DND-41 (cell line): ENCODE measurements at regions not wholly inside any gene's neighbourhood (a gene's known extent, or its start where the extent isn't known, plus 50 kb on each side); places are given as distances from the start of the nearest gene placed in this dataset.

Experiments
- CTCF ChIP-seq: IDR thresholded peaks from 2 replicates; pipeline ENCODE4 v1.5.1; 2012; ENCODE audit warnings: borderline replicate concordance, low read length, moderate library complexity, mild to moderate bottlenecking; ENCODE audit not compliant: poor library complexity, severe bottlenecking; ENCODE audit errors: extremely low read depth
- EZH2 ChIP-seq: IDR thresholded peaks from 3 replicates; pipeline ENCODE4 v1.6.1; 2012; ENCODE audit warnings: borderline replicate concordance, low read depth, mild to moderate bottlenecking, moderate library complexity, low read length, inconsistent platforms; ENCODE audit not compliant: severe bottlenecking

- TF ChIP-seq CTCF, result no peak
- no peak for TF ChIP-seq EZH2
Observed at GRCh38 chr7:83798489-83798888, 149.6 kb upstream of the SEMA3E start.
